ENCODE measurements at regions not wholly inside any gene's neighbourhood (a gene's known extent, or its start where the extent isn't known, plus 50 kb on each side); places are given as distances from the start of the nearest gene placed in this dataset.

DNA sequence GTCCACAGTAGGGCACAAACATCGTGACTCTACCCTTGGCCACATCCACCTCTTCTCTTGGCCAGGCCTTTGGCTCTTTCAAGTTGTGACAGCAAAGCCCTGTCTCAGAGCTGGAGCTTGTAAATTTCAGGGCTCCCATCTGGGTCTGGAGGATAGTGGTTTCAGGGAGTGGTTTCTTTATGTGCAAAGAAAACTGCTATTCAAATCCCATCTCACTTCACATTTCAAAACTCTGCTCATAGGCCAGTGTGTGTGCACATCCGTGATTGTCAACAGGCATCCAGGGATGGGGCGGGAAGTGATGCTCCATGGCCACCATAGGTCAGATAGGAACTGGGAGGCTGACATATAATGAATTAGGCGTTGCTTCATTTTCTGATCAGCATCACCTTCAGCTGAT lies 107.8 kb upstream of the IL12B start:
- TF ChIP-seq, protein P1, sequence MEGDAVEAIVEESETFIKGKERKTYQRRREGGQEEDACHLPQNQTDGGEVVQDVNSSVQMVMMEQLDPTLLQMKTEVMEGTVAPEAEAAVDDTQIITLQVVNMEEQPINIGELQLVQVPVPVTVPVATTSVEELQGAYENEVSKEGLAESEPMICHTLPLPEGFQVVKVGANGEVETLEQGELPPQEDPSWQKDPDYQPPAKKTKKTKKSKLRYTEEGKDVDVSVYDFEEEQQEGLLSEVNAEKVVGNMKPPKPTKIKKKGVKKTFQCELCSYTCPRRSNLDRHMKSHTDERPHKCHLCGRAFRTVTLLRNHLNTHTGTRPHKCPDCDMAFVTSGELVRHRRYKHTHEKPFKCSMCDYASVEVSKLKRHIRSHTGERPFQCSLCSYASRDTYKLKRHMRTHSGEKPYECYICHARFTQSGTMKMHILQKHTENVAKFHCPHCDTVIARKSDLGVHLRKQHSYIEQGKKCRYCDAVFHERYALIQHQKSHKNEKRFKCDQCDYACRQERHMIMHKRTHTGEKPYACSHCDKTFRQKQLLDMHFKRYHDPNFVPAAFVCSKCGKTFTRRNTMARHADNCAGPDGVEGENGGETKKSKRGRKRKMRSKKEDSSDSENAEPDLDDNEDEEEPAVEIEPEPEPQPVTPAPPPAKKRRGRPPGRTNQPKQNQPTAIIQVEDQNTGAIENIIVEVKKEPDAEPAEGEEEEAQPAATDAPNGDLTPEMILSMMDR (IDR thresholded peaks at IDR 0.05) = no peak
- TF ChIP-seq POLR2A (IDR thresholded peaks at IDR 0.05) = no peak
